ENCODE measurements at regions not wholly inside any gene's neighbourhood (a gene's known extent, or its start where the extent isn't known, plus 50 kb on each side); places are given as distances from the start of the nearest gene placed in this dataset.
"Not testable (repeated sequence)": the region's sequence is repeated elsewhere in the genome, so short reads cannot be mapped to it uniquely, and the experiment has no call there.

DNA sequence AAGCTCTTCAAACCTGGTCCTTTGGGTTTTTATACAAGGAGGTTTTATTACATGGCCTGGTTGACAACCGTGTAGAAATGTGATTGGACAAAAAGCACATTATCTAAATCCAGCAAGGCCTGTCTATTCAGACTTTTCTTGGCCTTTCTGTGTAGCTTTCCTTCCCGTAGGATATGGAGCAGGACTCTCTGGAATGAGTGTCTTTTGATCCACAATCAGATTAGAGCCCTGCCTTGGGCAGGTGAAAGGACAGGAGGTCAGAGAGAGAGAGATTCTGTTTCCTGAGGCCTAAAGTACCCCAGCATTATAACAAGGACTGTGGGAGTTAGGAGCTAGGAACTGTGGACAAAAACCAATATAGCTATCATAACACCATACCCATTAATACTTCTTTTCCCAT, 375.5 kb upstream of the RGS6 start:
- TF ChIP-seq, protein P1, sequence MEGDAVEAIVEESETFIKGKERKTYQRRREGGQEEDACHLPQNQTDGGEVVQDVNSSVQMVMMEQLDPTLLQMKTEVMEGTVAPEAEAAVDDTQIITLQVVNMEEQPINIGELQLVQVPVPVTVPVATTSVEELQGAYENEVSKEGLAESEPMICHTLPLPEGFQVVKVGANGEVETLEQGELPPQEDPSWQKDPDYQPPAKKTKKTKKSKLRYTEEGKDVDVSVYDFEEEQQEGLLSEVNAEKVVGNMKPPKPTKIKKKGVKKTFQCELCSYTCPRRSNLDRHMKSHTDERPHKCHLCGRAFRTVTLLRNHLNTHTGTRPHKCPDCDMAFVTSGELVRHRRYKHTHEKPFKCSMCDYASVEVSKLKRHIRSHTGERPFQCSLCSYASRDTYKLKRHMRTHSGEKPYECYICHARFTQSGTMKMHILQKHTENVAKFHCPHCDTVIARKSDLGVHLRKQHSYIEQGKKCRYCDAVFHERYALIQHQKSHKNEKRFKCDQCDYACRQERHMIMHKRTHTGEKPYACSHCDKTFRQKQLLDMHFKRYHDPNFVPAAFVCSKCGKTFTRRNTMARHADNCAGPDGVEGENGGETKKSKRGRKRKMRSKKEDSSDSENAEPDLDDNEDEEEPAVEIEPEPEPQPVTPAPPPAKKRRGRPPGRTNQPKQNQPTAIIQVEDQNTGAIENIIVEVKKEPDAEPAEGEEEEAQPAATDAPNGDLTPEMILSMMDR (conservative IDR thresholded peaks at IDR 0.05; ENCODE audit: low read length): no peak
- no peak for DNase-seq (ENCODE audit: low read depth)
- no peak overlapping the region for H3K4me3 ChIP-seq (ENCODE audit: low read length)

DNA sequence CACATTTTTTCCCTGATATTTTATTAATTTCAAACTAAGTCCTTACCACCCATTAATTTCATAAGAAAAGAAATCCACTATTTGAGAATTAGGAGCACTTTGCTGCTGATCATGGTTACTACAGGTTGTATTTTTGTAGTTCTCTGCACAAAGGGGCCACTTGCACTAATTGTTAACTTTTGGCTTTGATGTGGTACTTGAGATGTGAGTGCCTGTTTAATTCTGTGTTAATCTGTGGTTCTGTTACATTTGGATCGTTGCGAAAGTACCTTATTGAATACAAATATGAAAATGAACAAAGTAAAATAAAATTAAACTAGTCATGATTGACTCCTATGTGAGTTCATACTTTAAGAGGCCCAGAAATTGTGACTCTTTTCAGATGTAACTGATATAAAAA, 374.9 kb upstream of the RGS6 start:
- TF ChIP-seq, protein P1 (conservative IDR thresholded peaks at IDR 0.05; ENCODE audit: low read length): no peak
- no peak for DNase-seq (ENCODE audit: low read depth)

DNA sequence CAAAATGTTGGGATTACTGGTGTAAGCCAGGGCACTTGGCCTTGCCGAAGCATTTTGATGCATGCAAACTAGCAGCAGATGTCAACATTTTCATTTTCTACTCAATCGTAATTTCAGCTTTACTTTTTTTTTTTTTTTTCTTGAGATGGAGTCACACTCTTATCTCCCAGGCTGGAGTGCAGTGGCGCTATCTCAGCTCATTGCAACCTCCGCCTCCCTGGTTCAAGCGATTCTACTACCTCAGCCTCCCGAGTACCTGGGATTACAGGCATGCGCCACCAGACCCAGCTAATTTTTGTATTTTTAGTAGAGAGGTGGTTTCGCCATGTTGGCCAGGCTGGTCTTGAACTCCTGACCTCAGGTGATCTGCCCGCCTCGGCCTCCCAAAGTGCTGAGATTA, 373.3 kb upstream of the RGS6 start:
- DNase-seq (ENCODE audit: low read depth); H3K4me3 ChIP-seq (ENCODE audit: low read length): not testable (repeated sequence)

More for the DNA sequence above, 374.9 kb upstream of the RGS6 start:
- H3K4me3 ChIP-seq (ENCODE audit: low read length): no peak overlapping the region

DNA sequence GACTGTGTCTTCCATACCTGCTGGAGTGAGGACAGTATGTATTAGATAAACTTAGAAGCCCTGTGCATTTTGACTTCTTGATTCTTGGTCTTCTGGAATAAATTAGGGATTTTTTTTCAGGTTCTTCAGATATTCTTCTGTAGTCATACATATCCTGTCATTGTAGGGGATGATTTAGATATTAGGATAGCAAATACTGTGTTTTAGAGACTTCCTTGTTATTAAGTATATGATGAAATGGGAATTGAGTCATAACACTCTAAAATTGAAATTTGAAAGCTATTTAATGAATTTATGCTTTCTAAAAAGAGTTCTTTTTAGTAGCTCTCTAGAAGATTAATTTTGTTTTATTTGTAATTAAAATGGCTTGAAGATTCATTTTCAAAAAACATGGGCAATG, 371.5 kb upstream of the RGS6 start:
- no peak for DNase-seq (ENCODE audit: low read depth)
- TF ChIP-seq, protein P1 (conservative IDR thresholded peaks at IDR 0.05; ENCODE audit: low read length): no peak
- H3K4me3 ChIP-seq (ENCODE audit: low read length): no peak overlapping the region

DNA sequence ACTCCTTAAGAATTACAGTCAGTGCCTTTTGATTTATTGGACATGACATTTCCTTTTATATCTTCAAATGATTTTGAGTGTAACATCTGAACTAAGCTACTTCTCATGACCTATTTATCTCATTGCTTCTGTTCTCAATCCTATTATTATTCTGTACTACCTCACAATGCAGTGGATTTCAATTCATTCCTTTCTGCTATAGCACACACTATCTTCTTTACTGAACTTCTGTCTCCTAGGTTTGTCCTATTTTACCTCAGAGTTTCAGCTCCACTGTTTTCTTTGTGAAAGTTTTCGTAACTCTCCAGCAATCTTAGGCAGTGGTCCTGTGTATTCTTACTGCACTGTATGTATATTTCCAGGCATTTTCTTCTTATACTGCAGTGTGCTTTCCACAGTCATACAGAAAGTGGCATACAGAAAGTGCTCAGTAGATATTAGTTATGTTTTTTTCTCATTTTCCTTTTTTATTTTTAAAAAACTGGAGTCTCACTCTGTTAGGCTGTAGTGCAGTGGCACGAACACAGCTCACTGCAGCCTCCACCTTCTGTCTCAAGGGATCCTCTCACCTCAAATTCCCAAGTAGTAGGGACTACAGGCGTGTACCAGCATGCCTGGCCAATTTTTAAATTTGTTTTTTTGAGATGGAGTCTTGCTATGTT, 368.6 kb upstream of the RGS6 start:
- DNase-seq (ENCODE audit: low read depth): no peak
- TF ChIP-seq, protein P1 (conservative IDR thresholded peaks at IDR 0.05; ENCODE audit: low read length): no peak
- no peak overlapping the region for H3K4me3 ChIP-seq (ENCODE audit: low read length)

DNA sequence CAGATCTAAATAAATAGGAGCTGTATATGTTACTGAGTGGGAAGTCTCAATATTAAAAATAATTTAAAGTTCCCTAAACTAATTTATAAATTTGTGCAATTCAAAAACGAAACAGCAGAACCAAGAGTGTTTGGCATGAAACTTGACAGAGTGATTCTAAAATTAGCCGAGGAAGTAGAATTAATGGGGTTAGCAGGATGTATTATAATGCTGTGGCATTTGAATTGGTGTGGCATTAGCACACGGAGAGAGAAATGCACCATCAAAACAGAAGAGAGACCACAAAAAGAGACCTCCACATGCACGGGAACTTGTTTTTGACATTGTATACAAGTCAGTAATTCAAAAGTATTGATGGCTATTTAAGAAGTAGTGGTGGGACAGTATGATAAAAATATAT, 366.0 kb upstream of the RGS6 start:
- TF ChIP-seq, protein P1 (conservative IDR thresholded peaks at IDR 0.05; ENCODE audit: low read length): no peak
- no peak overlapping the region for H3K4me3 ChIP-seq (ENCODE audit: low read length)
- no peak for DNase-seq (ENCODE audit: low read depth)

DNA sequence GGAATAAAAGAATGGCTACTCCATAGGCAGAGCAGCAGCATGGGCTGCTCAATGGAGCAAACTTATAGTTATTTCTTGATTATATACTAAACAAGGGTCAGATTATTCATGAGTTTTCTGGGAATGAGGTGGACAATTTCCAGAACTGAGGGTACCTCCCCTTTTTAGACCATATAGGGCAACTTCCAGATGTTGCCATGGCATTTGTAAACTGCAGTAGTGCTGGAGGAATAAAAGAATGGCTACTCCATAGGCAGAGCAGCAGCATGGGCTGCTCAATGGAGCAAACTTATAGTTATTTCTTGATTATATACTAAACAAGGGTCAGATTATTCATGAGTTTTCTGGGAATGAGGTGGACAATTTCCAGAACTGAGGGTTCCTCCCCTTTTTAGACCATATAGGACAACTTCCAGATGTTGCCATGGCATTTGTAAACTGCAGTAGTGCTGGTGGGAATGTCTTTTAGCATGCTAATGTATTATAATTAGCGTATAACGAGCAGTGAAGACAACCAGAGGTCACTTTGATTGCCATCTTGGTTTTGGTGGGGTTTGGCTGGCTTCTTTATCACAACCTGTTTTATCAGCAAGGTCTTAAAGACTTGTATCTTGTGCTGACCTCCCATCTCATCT, 364.6 kb upstream of the RGS6 start:
- not testable (repeated sequence) for DNase-seq (ENCODE audit: low read depth); H3K4me3 ChIP-seq (ENCODE audit: low read length)

DNA sequence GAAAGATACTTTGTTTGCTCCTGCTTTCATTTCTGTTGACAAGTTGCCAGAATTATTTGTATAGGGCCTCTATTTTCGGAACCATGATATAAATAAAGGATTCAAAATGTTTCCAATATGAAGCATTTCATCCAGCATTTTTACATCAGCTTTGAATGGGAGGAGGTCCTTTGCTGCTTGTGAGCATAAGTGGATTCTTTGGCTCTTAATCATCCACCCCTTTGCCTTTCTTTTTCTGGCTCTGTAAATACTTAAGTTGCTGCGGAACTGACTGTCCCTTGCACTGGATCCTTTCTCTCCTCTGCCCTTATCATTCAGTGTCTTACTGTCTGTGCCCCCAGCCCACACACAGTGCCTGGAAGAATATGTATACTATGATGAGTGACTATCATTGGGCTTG, 357.3 kb upstream of the RGS6 start:
- peak; percentile 86 for DNase-seq (ENCODE audit: low read depth)
- no peak overlapping the region for H3K4me3 ChIP-seq (ENCODE audit: low read length)
- TF ChIP-seq, protein P1 (conservative IDR thresholded peaks at IDR 0.05; ENCODE audit: low read length): no peak
